PC-3 (cell line): ENCODE measurements at regions not wholly inside any gene's neighbourhood (a gene's known extent, or its start where the extent isn't known, plus 50 kb on each side); places are given as distances from the start of the nearest gene placed in this dataset.
"Not testable (repeated sequence)": the region's sequence is repeated elsewhere in the genome, so short reads cannot be mapped to it uniquely, and the experiment has no call there.

ENCODE experiments used
- ATAC-seq: fragments of 200-7000 bp; cut with Tn5 transposase; 2 replicates; pipeline ENCODE4 v1.9.1; 2020; ENCODE audit warnings: mild to moderate bottlenecking, moderate library complexity
- BruUV-seq: library from RNA; stranded (reverse); fragments of 400-500 nt; replicated peaks from 2 replicates; lab custom pipeline; 2021; lab: Mats Ljungman, UMichigan
- CTCF ChIA-PET: fragments of 300-600 bp; sonication (Branson Sonifier 250); formaldehyde crosslinking; loops from one replicate; lab custom pipeline; 2022; ENCODE audit warnings: antibody characterized with exemption; lab: Charles Lee
- POLR2A ChIA-PET: fragments of 300-600 bp; sonication (Branson Sonifier 250); formaldehyde crosslinking; loops from one replicate; lab custom pipeline; 2022; ENCODE audit warnings: antibody characterized with exemption; ENCODE audit not compliant: unreplicated experiment; lab: Charles Lee
- DNase-seq: peaks from one replicate; pipeline ENCODE4 v3.0.0-alpha.2; 2015
- H2AFZ ChIP-seq: fragments of 300-600 bp; sonication (generic); 2 replicates; pipeline ENCODE4 v1.6.0; 2016; ENCODE audit warnings: antibody characterized with exemption, low read length
- H3F3A ChIP-seq: fragments of 300-600 bp; sonication (generic); one replicate; pipeline ENCODE4 v1.6.0; 2017; ENCODE audit warnings: antibody characterized with exemption, low read length, control low read depth, mild to moderate bottlenecking; ENCODE audit not compliant: unreplicated experiment
- H3K27ac ChIP-seq: fragments of 300-600 bp; sonication (generic); 2 replicates; pipeline ENCODE4 v1.5.1; 2016; ENCODE audit warnings: mild to moderate bottlenecking, low read length
- H3K27me3 ChIP-seq: fragments of 300-600 bp; sonication (generic); 2 replicates; pipeline ENCODE4 v1.6.1; 2016; ENCODE audit warnings: low read length, mixed read lengths
- H3K36me3 ChIP-seq: fragments of 300-600 bp; sonication (generic); 2 replicates; pipeline ENCODE4 v1.6.1; 2016; ENCODE audit warnings: low read depth, mixed run types, low read length, mixed read lengths
- H3K4me1 ChIP-seq: fragments of 300-600 bp; sonication (generic); 2 replicates; pipeline ENCODE4 v1.5.1; 2016; ENCODE audit warnings: low read length; ENCODE audit not compliant: insufficient read depth
- H3K4me2 ChIP-seq: fragments of 300-600 bp; sonication (generic); 2 replicates; pipeline ENCODE4 v1.6.0; 2016; ENCODE audit warnings: low read length
- H3K4me3 ChIP-seq: fragments of 300-600 bp; sonication (generic); 2 replicates; pipeline ENCODE4 v1.5.1; 2016; ENCODE audit warnings: mild to moderate bottlenecking, low read length, mixed read lengths
- H3K79me2 ChIP-seq: fragments of 300-600 bp; sonication (generic); 2 replicates; pipeline ENCODE4 v1.6.1; 2017; ENCODE audit warnings: low read length, mixed read lengths
- H3K9ac ChIP-seq: fragments of 300-600 bp; sonication (generic); 2 replicates; pipeline ENCODE4 v1.6.0; 2016; ENCODE audit warnings: mild to moderate bottlenecking, low read length
- H3K9me2 ChIP-seq: fragments of 300-600 bp; sonication (generic); replicated peaks from 2 replicates; pipeline ENCODE4 v1.6.1; 2016; ENCODE audit warnings: mixed run types, low read length, mixed read lengths
- H3K9me3 ChIP-seq: fragments of 300-600 bp; sonication (generic); 2 replicates; pipeline ENCODE4 v1.6.1; 2016; ENCODE audit warnings: low read length, mixed read lengths
- H4K20me1 ChIP-seq: fragments of 300-600 bp; sonication (generic); 2 replicates; pipeline ENCODE4 v1.6.1; 2016; ENCODE audit warnings: low read length, mixed read lengths
- CTCF ChIP-seq: fragments of 300-600 bp; sonication (generic); conservative IDR thresholded peaks from 2 replicates; pipeline ENCODE4 v1.5.1; 2017; ENCODE audit warnings: antibody characterized with exemption, low read depth, mild to moderate bottlenecking, low read length
- EZH2 ChIP-seq: fragments of 300-600 bp; sonication (generic); IDR thresholded peaks from one replicate; pipeline ENCODE4 v1.6.1; 2017; ENCODE audit warnings: antibody characterized with exemption, mild to moderate bottlenecking, low read length; ENCODE audit not compliant: unreplicated experiment
- EZH2phosphoT487 ChIP-seq: fragments of 300-600 bp; sonication (generic); IDR thresholded peaks from 2 replicates; pipeline ENCODE4 v1.6.1; 2018; ENCODE audit warnings: mild to moderate bottlenecking, antibody characterized with exemption, low read length, borderline replicate concordance
- intact Hi-C: fragments of 100-400 bp; cut with micrococcal nuclease; formaldehyde crosslinking; loops from 2 replicates; pipeline ENCODE4 v1.9.0; 2023

DNA sequence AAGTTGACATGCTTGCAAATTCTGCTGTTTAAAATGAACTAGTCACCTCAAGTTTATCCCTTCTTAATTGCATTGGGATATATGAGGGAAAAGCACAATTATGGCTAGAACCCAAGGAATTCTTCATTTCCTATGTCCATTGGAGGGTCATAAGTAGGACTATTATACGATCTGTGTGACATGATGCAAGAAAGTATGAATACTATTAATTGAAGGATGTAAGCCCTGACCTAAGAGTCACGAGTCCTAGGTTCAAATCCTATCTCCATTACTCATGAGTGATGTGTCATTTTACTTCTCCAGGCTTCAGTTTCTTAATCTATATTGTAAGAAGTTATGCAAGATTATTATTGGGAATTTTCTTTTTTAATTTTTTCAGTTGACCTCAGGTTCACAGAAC lies 542.9 kb upstream of the GRIA3 start:
- intact Hi-C loops: no loop called here
- Histone ChIP-seq H3K4me3 (no peak overlapping the region), H3K9me3 (no peaks in the 10 kb centered on the region), H4K20me1 (no peaks in the 10 kb centered on the region), H3K27me3 (no peaks in the 10 kb centered on the region), H2AFZ (no peak overlapping the region), H3K9me2 (no peaks in the 10 kb centered on the region), H3K79me2 (no peaks in the 10 kb centered on the region), H3K36me3 (no peaks in the 10 kb centered on the region), H3K4me2 (no peak overlapping the region), H3K4me1 (no peaks in the 10 kb centered on the region), H3K9ac (no peak overlapping the region), H3F3A (no peaks in the 10 kb centered on the region), H3K27ac (no peak overlapping the region)
- DNase-seq: no peak
- ATAC-seq: no peak
- BruUV-seq: no TSS peak
- CTCF ChIA-PET: no interaction called here
- no peak for TF ChIP-seq EZH2
- TF ChIP-seq EZH2phosphoT487: no peak
- no peak for TF ChIP-seq CTCF
- POLR2A ChIA-PET: no interaction called here

DNA sequence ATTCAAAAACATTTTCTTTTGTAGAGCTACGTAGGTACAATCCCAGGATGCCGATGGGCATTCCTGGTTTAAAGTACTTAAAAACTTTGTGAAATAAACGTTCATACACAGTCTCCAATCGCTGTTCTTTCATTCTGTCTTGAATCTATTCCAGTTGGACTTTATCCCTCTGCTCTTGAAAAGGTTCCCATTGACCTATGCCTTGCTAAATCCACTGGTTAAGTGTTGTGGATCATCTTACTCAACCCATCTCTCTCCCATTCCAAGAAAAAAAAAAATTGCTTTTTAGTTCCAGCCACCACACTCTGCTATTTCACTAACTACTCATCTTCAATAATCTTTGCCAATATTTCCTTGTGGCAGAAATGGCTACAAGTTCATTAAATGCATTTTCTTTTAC lies 542.3 kb upstream of the GRIA3 start:
- POLR2A ChIA-PET: no interaction called here
- BruUV-seq: no TSS peak

GRCh38 chrX:122655256-122655655 lies 528.8 kb upstream of the GRIA3 start:
- H3K9me2 ChIP-seq, H2AFZ ChIP-seq, DNase-seq, H3K4me2 ChIP-seq, H3K9me3 ChIP-seq, POLR2A ChIA-PET, H4K20me1 ChIP-seq, H3K9ac ChIP-seq, H3K4me1 ChIP-seq, BruUV-seq, CTCF ChIA-PET, H3K36me3 ChIP-seq, H3F3A ChIP-seq, H3K4me3 ChIP-seq, H3K27ac ChIP-seq, intact Hi-C loops, H3K79me2 ChIP-seq, ATAC-seq, H3K27me3 ChIP-seq: not testable (repeated sequence)

More for the DNA sequence above, 542.3 kb upstream of the GRIA3 start:
- Histone ChIP-seq H3K36me3 (no peaks in the 10 kb centered on the region), H3K9me3 (no peaks in the 10 kb centered on the region), H3K27me3 (no peaks in the 10 kb centered on the region), H3K27ac (no peak overlapping the region), H3K4me2 (no peak overlapping the region), H3K4me1 (no peaks in the 10 kb centered on the region), H2AFZ (no peak overlapping the region), H3K79me2 (no peaks in the 10 kb centered on the region), H4K20me1 (no peaks in the 10 kb centered on the region), H3K4me3 (no peak overlapping the region), H3K9me2 (no peaks in the 10 kb centered on the region), H3K9ac (no peak overlapping the region), H3F3A (no peaks in the 10 kb centered on the region)
- DNase-seq: no peak
- intact Hi-C loops: no loop called here
- no peak for ATAC-seq
- CTCF ChIA-PET: no interaction called here
- TF ChIP-seq EZH2: no peak

GRCh38 chrX:122666601-122667000 lies 517.5 kb upstream of the GRIA3 start:
- H3K9me2 ChIP-seq: no peaks in the 10 kb centered on the region
- no peaks in the 10 kb centered on the region for H4K20me1 ChIP-seq
- H3K27ac ChIP-seq: no peak overlapping the region
- intact Hi-C loops: no loop called here
- no peak for TF ChIP-seq CTCF
- no peak for TF ChIP-seq EZH2phosphoT487
- no peak for TF ChIP-seq EZH2
- no peaks in the 10 kb centered on the region for H3K9me3 ChIP-seq
- no peak overlapping the region for H3K9ac ChIP-seq
- no peaks in the 10 kb centered on the region for H3K79me2 ChIP-seq
- no peaks in the 10 kb centered on the region for H3K4me1 ChIP-seq
- H3K36me3 ChIP-seq: no peaks in the 10 kb centered on the region
- no peaks in the 10 kb centered on the region for H3F3A ChIP-seq
- H3K4me3 ChIP-seq: no peak overlapping the region
- no TSS peak for BruUV-seq
- no peaks in the 10 kb centered on the region for H3K27me3 ChIP-seq
- ChIA-PET POLR2A (no interaction called here), CTCF (no interaction called here)
- no peak overlapping the region for H2AFZ ChIP-seq
- DNase-seq: no peak
- ATAC-seq: no peak
- H3K4me2 ChIP-seq: no peak overlapping the region
